ENCODE measurements at regions not wholly inside any gene's neighbourhood (a gene's known extent, or its start where the extent isn't known, plus 50 kb on each side); places are given as distances from the start of the nearest gene placed in this dataset.
A peak's percentile ranks its signal among the peaks of the same experiment; 100 is the strongest.

GRCh38 chr6:90403489-90404381 lies 107.1 kb upstream of the BACH2 start:
- DNase-seq (ENCODE audit: low spot score) = peak; percentile 71

- no peak for DNase-seq (ENCODE audit: low spot score)
These were observed 106.2 kb upstream of the BACH2 start for GRCh38 chr6:90402831-90403192.

DNA sequence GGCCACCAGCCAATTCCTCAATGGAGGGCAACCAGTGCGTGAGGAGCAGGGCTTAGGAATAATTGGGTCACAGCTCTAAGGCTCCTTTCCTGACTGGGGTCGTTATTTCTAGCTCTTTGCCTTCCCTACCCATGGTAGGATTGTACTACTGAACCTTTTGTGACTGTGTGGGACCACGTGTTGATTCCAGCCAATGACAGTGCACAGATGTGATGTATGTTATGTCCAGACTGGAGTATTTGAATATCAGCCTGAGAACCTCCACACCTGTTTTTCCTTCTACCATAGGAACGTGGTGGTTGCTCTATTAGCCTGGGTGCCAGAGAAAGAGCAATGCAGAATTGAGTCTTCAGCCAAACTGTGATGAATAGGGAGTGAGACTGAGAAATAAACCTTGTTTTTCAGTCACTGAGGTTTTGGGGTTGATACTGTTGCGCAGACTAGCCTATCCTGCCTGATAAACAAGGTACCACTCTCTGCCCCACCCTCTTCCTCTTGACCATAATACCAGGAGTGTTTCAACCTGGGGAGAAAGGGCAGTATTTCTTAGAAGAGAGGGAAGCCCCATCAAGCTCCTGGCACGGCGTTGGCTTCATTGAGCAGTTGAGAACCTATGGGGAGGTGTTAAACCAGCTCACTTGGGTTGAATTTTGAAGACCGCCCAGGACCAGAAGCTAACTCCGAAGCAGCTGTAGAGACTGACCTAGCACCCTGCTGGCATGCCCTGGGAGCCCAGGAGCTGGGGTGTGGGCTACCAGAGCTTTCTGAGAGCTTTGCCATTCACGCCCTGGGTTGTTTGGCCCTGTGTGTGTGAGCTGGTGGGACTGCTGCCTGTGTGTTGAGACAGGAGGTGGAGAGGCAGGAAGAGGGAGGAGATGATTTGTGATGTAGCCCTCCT lies 105.5 kb upstream of the BACH2 start:
- DNase-seq (ENCODE audit: low spot score) = no peak

DNA sequence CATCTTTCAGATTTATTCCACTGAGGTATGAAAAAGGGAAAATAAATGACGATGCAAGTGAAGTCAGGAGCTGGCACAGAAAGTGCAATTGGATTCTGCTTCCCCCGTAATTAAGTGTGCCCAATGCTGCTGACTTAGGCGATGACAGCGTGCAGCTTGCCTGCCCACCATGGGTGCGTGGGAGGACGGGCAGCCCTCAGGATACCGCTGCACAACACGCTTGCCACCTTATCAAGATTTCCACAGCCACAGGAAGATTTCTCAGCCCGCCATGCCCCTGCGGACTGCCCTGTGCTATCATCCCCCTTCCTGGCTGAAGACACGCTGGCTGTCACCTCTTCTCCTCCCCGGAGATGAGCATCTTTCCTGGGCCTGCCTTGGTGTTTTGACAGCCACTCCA lies 103.3 kb upstream of the BACH2 start:
- no peak for DNase-seq (ENCODE audit: low spot score)

DNA sequence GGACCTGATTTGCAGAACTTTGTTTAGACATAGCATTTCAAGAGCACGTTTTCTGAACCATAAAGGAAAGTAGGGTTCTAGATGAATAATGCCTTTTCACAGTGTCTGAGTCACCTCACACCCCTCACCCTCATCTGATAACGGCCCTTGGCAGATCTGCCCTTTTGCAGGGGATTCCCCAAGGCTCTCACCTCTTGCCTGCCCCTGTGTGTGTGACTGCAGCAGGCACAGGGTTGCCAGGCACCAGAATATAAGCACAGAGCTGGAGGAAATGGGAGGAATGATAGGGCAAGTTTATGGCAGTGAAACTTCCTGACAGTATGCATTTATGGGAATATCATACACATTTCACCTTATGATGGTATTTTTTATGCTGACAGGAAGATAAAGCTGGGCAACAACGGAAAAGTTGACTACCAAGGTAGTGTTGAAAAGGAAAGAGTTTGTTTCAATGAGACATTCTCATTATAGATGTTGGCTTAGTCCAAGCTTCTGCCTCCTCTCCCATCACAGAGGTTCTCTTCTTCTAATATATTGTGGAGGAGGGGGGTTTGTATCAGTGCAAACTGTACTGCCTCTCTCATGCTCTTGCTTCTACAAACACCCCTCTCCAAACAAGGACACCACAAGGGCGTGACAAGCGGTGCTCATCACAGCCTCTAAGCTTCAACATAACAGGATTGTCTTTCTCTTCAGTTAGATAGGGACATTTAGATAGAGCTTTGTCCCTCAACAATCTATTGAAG lies 101.5 kb upstream of the BACH2 start:
- no peak for DNase-seq (ENCODE audit: low spot score)

DNA sequence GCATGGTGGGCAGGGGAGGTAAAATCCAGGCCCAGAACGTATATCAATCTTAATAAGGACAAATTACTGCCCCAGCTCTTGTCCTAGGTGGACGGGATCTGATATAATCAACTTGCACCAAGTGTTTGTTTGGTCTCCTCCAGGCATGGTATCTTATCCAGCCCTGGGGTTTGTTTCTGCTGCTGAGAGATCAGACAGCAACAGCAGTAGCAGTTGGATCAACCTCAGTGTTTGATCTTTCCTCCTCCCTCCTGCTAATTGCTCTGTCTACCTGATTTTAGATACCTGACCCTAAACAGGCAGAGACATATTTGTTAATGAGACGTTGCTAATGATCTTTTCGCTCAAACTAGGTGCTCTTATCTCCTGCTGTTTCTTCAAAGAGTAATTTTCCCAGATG lies 100.4 kb upstream of the BACH2 start:
- DNase-seq (ENCODE audit: low spot score) = no peak

DNA sequence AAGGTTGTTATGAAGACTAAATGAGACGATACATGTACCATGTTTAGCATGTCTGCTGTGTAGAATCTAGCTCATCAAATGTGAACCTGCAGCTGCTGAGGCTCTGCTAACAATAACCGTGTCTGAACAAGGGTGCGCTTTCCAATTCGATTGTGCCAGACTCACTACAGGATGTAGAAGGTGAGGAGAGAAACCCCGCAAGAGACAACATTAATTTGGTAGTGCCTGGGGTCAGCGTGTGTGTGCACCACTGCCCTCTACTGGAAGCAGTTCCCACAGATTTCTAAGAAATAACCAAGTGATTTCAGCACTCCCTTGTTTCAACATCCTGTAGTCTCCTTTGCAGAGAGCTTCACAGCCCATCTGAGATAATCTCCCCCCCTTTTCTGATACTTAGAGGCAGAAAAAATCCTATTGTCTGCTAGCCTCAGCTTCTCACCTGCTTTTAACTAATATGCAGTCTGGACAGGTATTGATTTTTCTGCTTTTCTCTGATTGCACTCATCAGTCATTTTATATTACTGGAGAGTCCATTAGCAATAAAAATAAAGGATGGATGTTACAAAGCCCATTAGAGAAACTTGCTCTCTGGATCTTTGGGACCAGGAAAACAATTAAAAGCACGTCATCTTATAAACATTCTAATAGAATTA lies 96.7 kb upstream of the BACH2 start:
- DNase-seq (ENCODE audit: low spot score) = peak; percentile 49

DNA sequence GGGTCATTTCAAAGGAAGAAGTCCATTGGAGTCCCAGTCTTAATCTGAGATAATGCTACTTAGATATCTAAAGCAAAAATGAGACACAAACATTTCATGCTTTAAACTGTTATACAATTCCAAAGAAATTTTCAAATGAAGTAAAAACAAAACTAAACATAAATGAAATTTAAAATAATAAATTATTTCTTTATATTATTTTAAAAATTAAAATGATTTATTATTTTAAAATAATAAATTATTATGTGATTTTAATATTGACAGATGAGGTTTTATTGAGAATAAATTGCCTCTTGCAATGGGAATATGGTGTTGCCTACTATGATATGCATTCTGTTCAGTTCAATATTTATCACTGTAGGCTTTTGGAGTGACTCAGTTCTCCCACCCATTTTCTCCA lies 93.7 kb upstream of the BACH2 start:
- DNase-seq (ENCODE audit: low spot score) = no peak

GRCh38 chr6:90388395-90388794 lies 91.8 kb upstream of the BACH2 start:
- no peak for DNase-seq (ENCODE audit: low spot score)

- DNase-seq (ENCODE audit: low spot score) = no peak
These were observed 91.2 kb upstream of the BACH2 start for GRCh38 chr6:90387826-90388225.

DNA sequence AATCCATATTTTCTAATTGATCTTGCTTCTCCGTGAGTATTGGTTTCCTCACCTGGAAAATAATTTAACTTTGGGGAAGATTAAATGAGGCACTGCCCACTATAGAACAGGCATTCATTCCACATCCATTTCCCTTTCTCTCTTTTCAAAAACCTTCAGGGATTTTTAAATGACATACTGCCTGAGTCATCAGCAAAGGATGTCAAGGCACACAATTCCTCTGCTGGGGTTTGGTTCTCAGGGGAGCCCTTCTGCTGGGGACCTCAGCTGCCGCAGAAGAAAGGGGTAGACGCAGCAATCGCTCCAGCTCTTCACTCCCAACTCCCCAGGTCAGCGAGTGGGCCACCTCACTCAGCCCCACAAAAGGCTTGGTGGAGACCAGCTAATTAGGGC lies 90.7 kb upstream of the BACH2 start:
- DNase-seq (ENCODE audit: low spot score) = no peak

DNA sequence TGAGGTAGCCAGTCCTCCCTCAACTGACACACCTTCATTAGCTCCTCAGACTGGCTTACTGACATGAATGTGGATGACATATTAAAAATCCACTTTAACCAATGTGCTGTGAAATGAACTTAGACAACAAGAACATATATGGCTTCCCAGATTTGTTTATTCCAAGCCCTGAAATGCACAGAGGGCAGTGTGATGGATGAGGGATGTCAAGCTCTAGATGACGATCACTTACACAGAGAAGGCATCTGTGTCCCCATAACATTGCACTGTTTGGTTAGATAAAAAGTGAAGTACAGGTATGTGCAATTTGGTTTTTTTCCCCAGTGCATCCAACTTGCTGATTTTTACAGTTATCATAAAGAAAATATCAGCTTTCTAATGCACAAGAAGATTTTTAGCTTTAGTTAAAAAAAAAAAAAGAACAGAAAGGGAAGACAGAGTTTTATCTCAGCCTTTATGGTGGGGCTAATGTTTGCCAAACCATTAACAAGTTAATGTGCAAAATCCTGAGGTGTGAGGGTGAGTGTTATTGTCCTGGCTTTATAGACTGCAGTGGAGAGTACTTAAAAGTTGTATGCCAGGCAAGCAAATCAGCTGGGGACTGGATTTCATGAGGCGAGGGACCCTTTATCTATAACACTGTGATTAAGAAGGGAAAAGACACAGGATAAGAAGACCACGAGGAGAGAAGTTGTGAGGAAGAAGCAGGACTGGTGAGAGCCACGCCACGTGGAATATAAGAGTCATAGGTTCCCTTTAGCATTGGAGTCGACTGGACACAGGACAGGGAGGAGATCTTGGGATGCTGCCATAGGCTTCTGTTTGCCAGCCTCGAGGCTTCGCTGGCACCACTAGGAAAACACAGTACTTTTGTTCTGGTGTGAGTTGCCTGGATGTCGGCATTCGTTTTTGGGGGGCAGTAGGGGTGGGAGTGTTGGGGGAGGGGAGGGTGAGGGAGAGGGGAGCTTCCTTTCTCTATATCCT lies 90.0 kb upstream of the BACH2 start:
- no peak for DNase-seq (ENCODE audit: low spot score)

GRCh38 chr6:90385759-90386313 lies 89.2 kb upstream of the BACH2 start:
- DNase-seq (ENCODE audit: low spot score) = no peak

DNA sequence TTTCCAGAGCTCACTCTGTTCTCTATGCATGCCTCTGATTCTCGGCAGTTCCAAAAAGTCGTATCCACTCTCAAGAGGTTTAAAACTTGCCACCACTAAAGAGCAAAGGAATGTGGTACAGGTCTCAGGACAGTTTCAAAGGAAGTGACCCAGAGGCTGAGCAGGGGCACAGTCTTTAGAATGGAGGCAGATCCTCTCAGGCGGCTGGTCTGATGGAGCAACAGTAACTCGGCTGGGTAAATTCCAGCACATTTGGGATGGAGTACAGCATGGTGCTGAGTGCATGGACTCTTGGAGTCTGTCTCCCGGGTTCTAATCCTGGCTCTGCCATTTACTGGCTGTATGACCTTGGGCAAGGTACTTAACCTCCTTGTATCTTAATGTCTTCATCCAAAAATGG lies 88.1 kb upstream of the BACH2 start:
- no peak for DNase-seq (ENCODE audit: low spot score)

DNA sequence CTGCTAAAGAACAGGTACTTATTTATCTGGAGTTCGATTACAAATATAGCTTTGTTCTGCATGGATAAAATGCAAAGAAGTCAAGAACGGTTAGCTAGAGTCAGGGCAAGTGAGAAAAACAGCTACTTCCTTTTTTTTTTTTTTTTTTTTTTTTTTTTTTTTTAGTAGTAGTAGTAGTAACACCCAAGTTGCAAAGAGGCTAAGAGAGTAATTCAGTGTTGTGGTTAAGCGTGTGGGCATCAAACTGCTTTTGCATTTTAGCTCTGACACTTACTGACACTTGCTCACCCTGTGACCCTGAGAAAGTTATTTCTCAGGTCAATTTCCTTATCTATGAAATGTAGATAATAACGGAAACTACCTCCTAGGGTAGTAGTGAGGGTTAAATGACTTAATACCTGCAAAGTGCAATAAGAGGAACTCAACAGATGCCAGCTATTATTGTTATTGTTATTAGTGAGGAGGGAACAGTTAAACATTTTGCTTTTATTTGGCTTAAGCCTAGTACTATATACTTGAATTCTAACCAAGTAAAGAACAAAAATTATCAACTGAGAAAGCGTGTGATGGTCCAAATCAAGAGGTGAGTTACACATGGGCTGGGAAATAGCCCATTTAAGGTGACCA lies 86.7 kb upstream of the BACH2 start:
- no peak for DNase-seq (ENCODE audit: low spot score)

- no peak for DNase-seq (ENCODE audit: low spot score)
These were observed 86.1 kb upstream of the BACH2 start for GRCh38 chr6:90382760-90383159.

GRCh38 chr6:90375681-90376439 lies 79.2 kb upstream of the BACH2 start:
- DNase-seq (ENCODE audit: low spot score) = peak; percentile 5

- no peak for DNase-seq (ENCODE audit: low spot score)
These were observed 77.6 kb upstream of the BACH2 start for GRCh38 chr6:90374201-90374600.

DNA sequence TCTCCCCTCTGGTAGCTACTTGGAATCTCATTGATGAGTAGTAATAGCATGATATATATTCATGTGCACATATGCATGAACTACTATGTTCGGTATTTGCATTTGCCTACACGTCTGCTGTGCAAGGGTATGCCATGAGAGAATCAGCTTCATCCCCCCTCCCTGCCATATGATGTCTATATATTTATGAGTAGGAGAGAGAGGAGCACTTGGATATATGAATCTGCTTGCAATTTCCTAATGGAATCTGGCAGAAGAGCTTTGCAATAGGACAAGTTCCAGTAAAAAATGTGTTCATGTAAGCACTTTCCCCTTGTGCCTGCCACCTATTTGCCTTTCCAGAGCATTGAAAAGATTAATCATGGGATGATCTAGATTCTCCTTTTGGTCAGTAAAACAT lies 76.2 kb upstream of the BACH2 start:
- DNase-seq (ENCODE audit: low spot score) = no peak

Measured in H4 (cell line).